Endothelial cell of umbilical vein (primary cell): ENCODE measurements at regions not wholly inside any gene's neighbourhood (a gene's known extent, or its start where the extent isn't known, plus 50 kb on each side); places are given as distances from the start of the nearest gene placed in this dataset.

Experiments
- CTCF ChIP-seq, 2 donors: IDR thresholded peaks; 1 replicate in 1 of 2; 2 replicates in 1 of 2; pipeline ENCODE4 v1.5.1; 2011; ENCODE audit warnings: low read length in 2 of 2, mild to moderate bottlenecking in 2 of 2, moderate library complexity in 2 of 2, control low read depth in 1 of 2, inconsistent platforms in 1 of 2, low read depth in 1 of 2; ENCODE audit not compliant: insufficient read depth in 1 of 2; ENCODE audit errors: extremely low read depth in 1 of 2
- EZH2 ChIP-seq: IDR thresholded peaks from 2 replicates; pipeline ENCODE4 v1.6.1; 2012; ENCODE audit warnings: borderline replicate concordance, low read depth, mild to moderate bottlenecking, moderate library complexity, low read length, inconsistent platforms; ENCODE audit not compliant: severe bottlenecking
- MAX ChIP-seq: IDR thresholded peaks from 2 replicates; pipeline ENCODE4 v1.6.1; 2011; ENCODE audit not compliant: insufficient read depth, insufficient read length
- POLR2A ChIP-seq: IDR thresholded peaks from 2 replicates; pipeline ENCODE4 v1.6.1; 2012; ENCODE audit warnings: low read depth, mild to moderate bottlenecking, control low read depth, low read length
- POLR2AphosphoS5 ChIP-seq: IDR thresholded peaks from 2 replicates; pipeline ENCODE4 v1.6.1; 2012; ENCODE audit warnings: low read depth, mild to moderate bottlenecking, control low read depth, low read length, moderate library complexity; ENCODE audit not compliant: insufficient read depth

GRCh38 chr11:130580372-130580771, 131.9 kb downstream of the ADAMTS15 start:
- TF ChIP-seq POLR2A (no peak), CTCF (IDR thresholded peaks at IDR 0.05; ENCODE audit: extremely low read depth in 1 of 2, insufficient read depth in 1 of 2, low read depth in 1 of 2, low read length in 2 of 2) (no peak), EZH2 (no peak), POLR2AphosphoS5 (no peak), MAX (no peak)
